ENCODE measurements at regions not wholly inside any gene's neighbourhood (a gene's known extent, or its start where the extent isn't known, plus 50 kb on each side); places are given as distances from the start of the nearest gene placed in this dataset.

GRCh38 chr1:25106352-25106751, 126.0 kb downstream of the SYF2 start:
- TF ChIP-seq, protein P1, sequence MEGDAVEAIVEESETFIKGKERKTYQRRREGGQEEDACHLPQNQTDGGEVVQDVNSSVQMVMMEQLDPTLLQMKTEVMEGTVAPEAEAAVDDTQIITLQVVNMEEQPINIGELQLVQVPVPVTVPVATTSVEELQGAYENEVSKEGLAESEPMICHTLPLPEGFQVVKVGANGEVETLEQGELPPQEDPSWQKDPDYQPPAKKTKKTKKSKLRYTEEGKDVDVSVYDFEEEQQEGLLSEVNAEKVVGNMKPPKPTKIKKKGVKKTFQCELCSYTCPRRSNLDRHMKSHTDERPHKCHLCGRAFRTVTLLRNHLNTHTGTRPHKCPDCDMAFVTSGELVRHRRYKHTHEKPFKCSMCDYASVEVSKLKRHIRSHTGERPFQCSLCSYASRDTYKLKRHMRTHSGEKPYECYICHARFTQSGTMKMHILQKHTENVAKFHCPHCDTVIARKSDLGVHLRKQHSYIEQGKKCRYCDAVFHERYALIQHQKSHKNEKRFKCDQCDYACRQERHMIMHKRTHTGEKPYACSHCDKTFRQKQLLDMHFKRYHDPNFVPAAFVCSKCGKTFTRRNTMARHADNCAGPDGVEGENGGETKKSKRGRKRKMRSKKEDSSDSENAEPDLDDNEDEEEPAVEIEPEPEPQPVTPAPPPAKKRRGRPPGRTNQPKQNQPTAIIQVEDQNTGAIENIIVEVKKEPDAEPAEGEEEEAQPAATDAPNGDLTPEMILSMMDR (conservative IDR thresholded peaks at IDR 0.05 in 1 of 2, IDR thresholded peaks at IDR 0.05 in 1 of 2; ENCODE audit: low read depth in 1 of 2, low read length in 2 of 2), result no peak
- TF ChIP-seq EZH2 (IDR thresholded peaks at IDR 0.05; ENCODE audit: low read length, missing control alignments), result no peak
